T-helper 2 cell treated with Interferon-gamma antibody and Interleukin-4, amounts not matched to agents 100 ng/mL and 5 ng/mL, for 36 hours (primary cell): ENCODE measurements at regions not wholly inside any gene's neighbourhood (a gene's known extent, or its start where the extent isn't known, plus 50 kb on each side); places are given as distances from the start of the nearest gene placed in this dataset.
"Not testable (repeated sequence)": the region's sequence is repeated elsewhere in the genome, so short reads cannot be mapped to it uniquely, and the experiment has no call there.

Experiments
- intact Hi-C: fragments of 100-400 bp; cut with micrococcal nuclease; formaldehyde crosslinking; loops from one replicate; pipeline ENCODE4 v1.15.1; 2023

DNA sequence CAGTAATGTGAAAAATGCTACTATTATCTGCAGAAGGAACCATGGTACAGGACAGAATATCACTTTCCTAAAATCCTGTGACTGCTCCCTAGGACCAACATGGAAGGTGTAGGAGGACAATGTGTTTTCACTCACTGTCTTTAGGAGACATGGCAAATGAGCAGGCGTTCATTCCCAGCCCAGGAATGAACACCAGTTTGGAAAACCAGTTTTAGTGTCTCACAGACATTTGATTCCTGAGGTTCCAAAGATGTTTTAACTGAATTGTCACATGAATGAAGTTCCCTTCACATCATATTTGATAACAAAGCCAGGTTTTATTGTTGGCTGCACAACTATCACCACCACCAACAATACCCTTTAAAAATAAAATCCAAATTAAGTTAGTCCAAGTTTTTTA, 178.2 kb downstream of the ENC1 start:
- intact Hi-C loops, result no loop called here

DNA sequence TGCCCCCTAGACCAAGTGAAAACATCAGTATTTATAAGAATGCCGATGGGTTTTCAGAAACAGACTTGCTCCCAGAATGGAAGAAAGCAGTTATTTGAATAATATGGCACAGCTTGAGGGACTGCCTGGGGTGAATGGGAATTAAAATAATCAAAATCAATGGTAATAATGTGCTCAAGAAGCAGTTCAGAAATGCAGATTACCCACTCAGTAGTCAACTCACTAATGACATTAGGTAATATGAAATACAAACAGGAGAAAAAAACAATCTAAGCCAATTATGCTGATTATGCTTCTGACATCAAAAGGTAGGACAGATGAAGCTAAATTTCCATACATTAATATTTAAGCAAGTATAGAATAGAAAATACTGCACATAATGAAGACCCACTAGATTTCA, 179.3 kb downstream of the ENC1 start:
- intact Hi-C loops, result no loop called here

DNA sequence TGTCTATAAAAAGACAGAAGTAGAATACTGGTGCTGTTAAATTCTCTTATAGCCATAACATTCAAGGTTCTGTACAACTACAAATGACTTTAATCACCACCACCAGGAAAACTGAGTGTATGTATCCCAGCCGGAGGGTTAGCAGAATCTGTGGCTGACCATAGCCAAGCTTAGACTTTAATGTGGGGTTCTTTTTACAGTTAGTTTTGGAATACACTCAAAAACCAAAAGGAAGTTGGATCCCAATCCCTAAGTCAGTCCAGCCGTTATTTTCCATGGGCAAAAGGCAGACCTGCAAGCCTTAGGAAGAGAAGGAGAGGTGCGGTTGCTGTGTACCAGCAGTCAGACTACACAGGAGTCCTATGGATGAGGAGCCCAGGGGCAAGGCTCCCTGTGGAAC, 179.8 kb downstream of the ENC1 start:
- intact Hi-C loops, result no loop called here

DNA sequence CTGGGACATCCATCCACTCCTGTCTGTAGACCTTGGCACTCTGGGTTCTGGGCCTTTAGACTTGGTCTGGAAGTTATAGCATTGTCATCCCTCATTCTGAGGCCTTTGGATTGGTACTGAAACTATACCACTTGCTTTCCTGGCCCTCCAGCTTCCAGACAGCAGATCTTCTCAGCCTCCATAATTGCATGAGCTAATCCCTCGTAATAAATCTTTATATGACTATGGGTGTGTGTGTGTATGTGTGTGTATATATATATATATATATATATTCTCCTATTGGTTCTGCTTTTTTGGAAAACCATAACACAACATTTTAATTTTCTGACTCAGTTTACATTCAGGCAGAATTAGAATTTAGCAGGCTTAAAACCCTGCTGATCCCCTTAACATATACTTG, 180.5 kb downstream of the ENC1 start:
- intact Hi-C loops, result no loop called here

DNA sequence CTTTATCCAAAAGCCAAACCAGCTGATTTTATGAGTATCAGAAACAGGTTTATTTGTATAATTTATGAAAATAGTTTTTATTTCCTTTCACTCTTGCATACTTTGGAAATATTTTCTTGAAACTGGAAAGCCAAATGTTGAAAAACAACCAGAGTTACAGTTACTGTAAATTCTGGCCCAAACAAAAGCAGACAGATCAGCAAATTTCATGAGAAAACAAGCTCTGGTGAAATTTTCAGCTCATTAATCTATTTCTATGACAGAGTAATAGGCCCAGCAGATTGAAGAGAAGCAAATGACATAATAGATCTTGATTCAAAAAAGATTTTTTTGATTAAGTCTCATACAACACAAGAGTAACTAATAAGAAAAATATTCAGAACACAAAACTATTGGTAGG, 182.7 kb downstream of the ENC1 start:
- intact Hi-C loops, result no loop called here

DNA sequence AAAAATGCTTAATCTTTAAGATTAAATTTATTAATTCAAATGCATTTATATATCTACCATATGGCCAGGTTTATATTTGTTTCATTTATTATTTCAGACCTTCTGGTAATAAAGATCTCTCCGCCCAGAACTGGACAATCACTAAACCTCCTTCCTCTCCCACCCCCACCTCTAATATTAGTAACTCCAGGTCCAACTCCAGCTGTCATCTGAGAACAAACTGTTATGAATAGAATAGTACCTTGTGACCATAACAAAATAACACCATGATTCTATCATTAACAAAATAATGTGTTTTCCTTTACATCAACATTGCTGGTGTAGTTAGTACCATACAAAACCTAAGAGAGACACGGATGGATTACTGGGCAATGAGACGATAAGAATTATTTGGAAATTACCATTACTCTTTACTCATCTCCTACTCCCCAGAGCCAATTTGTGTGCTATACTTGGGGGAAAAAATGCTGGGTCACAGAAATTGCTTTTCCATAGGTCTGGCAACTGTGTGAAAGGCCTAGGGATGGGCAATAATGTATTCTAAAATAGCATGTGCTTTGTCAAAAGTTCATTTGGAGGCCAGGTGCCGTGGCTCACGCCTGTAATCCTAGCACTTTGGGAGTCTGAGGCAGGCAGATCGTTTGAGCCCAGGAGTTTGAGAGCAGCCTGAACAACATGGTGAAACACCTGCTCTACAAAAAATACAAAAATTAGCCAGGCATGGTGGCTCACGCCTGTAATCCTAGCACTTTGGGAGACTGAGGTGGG, 186.1 kb downstream of the ENC1 start:
- intact Hi-C loops, result no loop called here

DNA sequence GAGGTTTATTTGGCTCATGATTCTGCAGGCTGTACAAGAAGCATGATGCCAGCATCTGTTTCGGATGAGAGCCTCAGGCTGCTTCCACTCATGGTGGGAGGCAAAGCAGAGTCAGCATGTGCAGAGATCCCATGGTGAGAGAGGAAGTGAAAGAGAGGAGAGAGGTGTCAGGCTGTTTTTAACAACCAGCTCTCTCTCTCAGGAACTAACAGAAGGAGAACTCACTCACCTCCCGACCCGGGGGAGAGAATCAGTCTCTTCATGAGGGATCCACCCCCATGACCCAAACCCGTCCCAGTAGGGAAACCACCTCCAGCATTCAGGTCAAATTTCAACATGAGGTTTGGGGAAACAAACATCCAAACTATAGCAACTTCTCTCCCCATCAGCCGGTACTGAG, 187.7 kb downstream of the ENC1 start:
- intact Hi-C loops, result no loop called here

DNA sequence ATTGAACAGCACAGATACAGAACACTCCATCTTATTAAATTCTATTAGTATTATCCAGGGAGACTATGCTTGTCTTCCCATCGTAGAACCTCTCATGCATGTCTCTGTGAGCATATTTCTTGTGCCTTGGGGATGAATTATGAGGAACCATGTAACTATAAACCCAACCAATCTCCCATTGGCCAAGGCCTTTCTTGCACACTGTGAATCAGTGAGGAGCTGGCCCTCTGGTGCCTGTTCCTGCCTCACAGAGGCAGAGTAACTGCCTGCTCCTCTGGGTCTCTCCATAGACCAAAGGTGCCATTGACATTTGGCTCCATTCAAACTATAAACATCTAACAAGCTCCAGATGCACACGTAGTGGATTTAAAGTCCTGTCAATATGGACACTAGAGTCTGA, 190.4 kb downstream of the ENC1 start:
- intact Hi-C loops, result no loop called here

DNA sequence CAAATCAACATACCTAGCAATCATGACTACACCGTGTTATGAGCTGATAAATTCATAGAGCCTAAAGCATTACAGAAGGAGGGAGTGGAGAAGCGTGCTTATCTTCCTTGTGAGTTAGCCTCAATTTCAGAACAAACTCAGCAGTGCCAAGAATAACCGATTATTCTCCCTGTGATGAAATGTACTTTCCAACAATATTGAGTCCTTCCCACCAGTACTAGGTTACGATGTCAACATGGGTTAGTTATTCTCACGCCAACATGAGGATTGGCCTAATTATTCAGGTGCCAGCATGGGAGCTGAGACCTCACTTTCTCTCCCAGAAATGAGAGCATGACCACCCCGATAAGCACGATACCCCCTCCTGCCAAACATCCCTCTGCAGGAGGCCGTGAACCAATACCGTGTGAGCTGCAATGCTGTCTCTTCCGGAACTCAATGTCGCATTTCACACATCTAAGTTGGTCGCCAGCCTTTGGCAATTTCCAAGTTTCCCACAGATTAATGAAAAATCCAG, 193.7 kb downstream of the ENC1 start:
- intact Hi-C loops, result no loop called here

DNA sequence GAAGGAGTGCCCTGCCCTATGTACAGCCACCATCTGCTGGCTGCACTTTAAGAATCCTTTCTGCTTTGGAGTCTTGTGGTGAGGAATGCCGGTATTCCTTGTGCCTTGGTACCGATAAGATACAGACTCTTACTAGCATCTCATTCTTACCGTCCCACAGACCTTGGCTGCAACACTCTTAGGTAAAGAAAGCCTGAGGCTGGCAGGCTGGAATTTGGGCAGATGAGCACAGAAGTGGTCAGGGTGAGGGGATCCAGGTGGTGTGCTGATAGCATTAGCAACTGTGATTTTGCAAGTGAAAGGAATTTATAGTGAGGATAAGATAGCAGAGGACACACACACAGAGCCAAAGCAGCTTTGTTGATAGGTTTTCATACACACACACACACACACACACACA, 198.1 kb downstream of the ENC1 start:
- intact Hi-C loops, result no loop called here

DNA sequence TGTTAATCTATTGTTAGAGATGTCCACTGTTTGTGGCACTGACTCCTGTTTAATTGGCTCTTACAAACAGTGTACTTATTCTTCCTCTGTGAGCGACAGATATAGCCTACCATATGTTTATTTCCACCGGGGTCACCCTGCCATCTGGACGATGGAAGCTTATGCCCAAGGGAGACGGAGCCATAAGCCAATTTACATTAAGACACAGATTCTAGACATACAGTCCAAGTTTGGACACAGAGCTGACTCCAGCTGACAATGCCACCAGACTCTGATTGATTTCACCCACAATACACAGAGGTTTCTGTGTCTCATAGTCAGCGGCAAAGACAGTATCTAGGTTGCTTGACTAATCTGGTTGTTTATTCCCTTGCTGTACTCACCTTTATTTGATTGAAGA, 198.9 kb downstream of the ENC1 start:
- intact Hi-C loops, result no loop called here

DNA sequence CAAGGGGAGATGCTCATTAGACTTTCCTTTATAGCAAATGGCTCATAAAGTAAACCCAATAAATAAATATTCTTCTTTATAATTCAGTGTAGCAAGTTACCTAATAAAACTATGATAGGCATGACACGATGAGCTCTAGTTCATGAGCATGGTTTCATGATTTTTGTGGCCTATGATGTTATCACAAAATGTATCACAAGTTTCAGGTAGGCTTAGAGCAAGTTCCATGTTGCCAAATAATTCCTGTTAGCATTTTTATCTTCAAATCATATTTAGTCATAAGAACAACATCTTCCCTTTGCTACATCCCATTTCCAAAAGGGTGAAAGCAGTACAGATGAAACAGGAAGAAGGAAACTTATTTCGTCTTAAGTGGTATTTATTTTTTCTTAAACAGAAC, 200.2 kb downstream of the ENC1 start:
- intact Hi-C loops, result no loop called here

DNA sequence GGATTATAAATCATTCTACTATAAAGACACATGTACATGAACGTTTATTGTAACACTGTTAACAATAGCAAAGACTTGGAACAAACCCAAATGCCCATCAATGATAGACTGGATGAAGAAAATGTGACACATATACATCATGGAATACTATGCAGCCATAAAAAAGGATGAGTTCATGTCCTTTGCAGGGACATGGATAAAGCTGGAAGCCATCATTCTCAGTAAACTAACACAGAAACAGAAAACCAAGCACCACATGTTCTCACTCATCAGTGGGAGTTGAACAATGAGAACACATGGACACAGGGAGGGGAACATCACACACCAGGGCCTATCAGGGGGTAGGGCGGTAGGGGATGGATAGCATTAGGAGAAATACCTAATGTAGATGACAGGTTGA, 202.7 kb downstream of the ENC1 start:
- intact Hi-C loops, result not testable (repeated sequence)

DNA sequence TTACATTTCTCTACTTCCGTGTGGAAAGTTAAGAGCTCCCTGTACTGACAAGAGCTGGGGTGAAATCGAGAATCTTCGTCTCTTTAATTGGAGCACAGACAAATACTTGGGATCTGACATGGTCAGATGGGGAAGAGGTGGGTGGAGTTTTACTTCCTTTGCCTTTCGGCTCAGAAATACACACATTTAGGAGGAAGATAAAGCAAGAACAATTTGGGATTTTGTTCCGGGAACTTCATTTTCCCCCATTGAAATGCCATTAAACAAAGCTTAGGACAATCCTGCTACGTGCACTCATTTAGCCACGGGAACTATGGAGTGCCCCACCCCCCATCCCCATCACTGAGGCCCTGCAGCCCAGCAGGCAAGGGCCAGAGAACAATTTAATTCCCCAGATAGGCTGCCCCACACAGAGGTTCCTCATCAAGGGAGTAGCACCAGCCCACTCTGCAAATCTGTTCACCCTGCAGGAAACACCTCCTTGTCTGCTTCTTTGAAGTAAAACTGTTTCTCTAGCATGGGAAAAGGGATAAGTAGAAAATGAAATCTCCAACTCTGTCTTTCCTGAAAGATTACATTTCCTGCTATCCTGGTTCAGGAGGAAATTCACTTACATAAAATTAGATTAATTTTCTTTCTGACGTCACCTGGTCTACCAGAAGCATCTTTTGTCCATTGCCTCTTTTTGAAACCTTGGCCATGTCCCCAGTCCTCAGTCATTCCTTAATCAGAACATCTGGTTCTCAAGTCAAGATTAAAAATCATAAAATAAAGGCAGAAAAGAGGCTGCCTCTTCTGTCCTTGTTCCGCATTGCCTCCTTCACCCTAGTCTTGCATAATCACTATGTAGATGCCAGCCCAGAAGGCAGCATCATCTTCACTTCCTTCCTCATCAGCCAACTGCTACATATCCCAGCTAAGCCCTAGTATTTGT, 206.4 kb downstream of the ENC1 start:
- intact Hi-C loops, result no loop called here

DNA sequence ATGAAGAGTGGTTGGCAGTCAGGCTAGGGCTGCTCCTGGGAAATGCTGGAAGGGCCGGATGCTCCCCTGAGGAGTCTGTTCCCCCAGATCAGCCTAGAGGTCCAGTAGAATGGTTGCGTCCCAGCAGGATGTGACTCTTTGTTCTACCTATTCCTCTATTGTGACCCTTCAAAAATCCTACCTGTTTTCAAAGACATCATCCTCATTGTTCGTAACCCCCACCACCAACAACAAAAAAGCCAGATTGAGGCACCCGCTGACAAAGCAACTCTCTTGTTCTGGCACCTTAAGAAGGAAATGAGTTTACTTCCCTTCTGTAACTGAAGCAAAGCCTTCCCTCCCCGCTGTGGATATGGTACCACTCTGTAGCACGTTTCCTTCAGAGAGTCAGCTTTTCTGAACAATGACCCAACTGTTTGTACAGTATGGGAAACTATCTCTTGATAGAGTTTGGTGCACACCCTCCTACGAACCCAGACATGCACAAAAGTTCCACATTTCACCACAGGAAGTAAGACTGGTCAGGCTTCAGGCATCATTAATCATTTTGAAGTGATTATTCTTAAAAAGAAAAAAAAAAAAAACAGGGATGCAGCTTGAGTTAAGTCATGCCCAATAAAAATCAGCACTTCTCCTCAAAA, 207.2 kb downstream of the ENC1 start:
- intact Hi-C loops, result no loop called here

DNA sequence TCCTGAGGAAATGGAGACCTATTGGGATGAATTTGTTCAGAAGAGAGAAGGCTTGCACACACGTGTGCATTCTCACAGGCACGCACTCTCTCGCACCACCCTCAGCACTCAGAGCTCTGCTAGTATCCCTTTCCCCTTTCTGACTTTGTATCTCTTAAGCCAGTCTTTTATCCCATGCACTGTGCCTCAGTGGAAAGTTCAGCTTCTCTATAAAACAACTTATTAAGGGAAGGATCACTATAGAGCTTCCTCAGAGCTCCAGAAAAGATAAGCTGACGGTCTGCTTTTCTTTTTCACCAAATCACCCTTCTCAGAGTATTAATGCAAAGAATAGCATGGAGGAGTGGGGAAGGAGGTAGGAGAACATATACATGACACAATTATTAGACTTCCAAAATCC, 207.8 kb downstream of the ENC1 start:
- intact Hi-C loops, result no loop called here

DNA sequence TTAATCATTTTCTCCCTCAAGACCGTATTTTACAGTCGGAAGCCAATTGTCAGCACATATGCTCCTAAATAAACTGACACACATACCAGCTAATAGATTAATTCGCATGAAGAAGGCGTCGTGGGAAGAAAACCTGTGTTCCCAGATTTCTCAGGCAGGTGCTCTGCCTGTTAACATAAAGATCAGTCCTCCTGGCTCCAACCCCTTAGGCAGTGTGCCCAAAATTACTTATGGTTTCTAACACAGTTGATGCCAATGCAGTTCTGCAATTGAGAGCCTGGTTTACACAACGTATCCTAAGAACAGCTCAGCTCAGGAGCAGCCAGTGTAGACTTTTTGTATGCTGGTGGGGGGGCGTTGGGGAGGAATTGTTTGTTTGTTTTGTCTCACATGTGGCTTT, 208.3 kb downstream of the ENC1 start:
- intact Hi-C loops, result no loop called here

DNA sequence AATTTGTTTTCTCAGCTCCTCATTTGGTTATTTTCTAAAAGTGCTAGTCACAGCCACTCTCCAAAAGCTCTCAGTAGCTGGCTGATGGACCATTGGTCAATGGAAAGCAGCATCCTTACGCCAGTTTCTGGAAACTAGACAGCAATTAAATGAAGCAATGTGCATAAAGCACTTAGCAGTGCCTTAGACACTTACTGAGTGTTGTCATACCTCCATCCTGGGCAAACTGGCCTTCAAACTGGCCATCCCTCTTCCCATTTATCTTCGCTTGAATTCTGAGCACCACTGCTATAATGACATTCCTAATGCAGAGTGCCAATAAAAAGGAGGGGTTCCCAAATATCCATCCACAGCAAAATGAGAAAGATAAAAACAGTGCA, 209.2 kb downstream of the ENC1 start:
- intact Hi-C loops, result no loop called here

DNA sequence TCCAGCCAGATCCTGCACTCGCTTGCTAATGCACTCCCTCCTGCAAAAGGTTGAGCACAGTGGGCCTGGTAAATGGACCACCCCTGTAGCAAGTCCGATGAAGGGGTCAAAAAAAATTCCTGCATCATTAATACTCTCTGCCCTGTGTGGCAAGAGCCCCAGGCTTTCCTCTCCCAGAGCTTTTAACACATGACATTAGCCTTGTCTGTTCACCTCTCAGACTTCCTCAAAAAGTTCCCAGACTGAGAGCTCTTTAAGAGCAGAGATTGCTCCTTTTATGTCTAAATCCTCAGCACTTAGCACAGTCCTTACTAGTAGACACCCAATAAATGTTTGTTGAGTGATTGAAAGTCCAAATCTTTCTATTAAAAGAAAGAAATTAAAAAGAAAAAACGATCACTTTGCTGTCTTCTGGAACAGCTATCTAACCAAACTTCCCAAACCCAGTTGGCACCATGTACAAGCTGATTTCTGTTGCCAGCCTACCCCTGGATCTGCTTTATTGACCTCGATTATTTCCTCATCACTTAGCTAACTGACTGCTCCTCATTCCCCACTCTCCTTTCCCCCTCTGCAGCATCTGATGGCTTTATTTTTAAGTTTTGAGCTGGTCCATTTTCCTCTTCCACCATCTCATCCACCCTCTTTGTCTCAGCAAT, 209.8 kb downstream of the ENC1 start:
- intact Hi-C loops, result no loop called here

DNA sequence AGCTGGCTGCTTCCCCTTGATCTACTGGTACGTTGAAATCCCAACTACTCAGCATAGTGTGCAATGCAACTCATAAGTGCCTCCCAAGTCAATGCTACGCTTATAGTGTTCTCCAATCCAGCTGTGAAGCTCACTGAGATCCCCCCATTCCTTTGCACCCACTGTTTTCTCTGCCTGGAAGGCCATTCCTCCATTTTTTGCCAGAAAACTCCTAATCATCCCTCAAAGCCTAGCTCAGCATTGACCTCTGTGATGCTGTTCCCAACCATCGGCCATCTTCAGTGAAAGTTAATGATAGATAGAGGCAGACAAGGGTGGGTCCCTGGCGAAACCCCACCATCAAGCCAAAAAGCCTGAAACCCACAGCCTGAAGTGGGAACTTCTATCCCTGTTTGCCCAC, 211.0 kb downstream of the ENC1 start:
- intact Hi-C loops, result no loop called here

DNA sequence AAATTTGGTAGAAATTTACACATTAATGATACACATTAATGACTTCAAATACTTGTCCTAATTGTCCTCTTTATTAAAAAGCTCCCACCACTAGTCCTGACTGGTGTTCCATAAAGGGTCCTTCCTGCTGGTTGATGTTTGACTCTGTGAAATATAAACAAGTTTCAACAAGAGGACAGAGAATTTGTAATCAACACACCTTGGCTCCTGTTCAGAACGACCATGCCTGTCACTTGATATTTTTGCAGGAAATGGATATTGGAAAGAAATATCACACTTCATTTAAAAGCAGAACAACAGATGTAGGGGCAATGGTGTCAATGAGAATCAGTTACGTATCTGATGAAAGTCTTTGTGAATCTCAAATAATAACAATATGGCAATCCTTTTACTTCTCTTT, 211.7 kb downstream of the ENC1 start:
- intact Hi-C loops, result no loop called here

DNA sequence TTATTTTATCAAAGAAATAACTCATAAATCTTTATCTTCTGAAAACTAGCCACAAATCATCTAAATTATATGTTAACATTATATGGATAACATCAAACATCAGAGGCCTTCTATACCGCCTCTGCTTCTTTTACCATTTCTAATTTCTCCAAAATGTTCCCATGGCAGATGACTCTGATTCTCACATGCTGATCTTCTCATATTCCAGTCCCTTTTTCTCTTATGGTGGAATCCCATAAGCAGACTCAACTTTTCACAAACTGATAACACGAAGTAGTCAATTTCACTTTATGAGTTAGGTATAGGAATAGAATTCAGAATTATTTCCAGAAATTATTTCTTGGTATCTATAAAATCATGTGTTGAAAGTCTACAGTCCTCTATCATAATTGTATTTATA, 212.3 kb downstream of the ENC1 start:
- intact Hi-C loops, result no loop called here
